Smooth muscle cell (in vitro differentiated cells): ENCODE measurements at regions not wholly inside any gene's neighbourhood (a gene's known extent, or its start where the extent isn't known, plus 50 kb on each side); places are given as distances from the start of the nearest gene placed in this dataset.
A peak's percentile ranks its signal among the peaks of the same experiment; 100 is the strongest.

Experiments
- DNase-seq: peaks from one replicate; lab custom pipeline; 2025; ENCODE audit not compliant: unreplicated experiment; lab: John Stamatoyannopoulos, UW
- H2AFZ ChIP-seq: fragments of 200-600 bp; sonication (generic); 2 replicates; pipeline ENCODE4 v1.6.0; 2016; ENCODE audit warnings: antibody characterized with exemption, low read depth, mild to moderate bottlenecking
- H3F3A ChIP-seq: fragments of 200-600 bp; sonication (generic); 2 replicates; pipeline ENCODE4 v1.6.0; 2017; ENCODE audit warnings: antibody characterized with exemption, low read depth
- H3K27ac ChIP-seq: fragments of 200-600 bp; sonication (generic); 2 replicates; pipeline ENCODE4 v1.5.1; 2016; ENCODE audit warnings: low read depth, mild to moderate bottlenecking
- H3K27me3 ChIP-seq: fragments of 200-600 bp; sonication (generic); 2 replicates; pipeline ENCODE4 v1.6.1; 2016; ENCODE audit warnings: low read depth, mild to moderate bottlenecking
- H3K36me3 ChIP-seq: fragments of 200-600 bp; sonication (generic); 2 replicates; pipeline ENCODE4 v1.5.1; 2016; ENCODE audit warnings: low read depth
- H3K4me1 ChIP-seq: fragments of 200-600 bp; sonication (generic); 2 replicates; pipeline ENCODE4 v1.5.1; 2016; ENCODE audit warnings: low read depth
- H3K4me2 ChIP-seq: fragments of 200-600 bp; sonication (generic); 2 replicates; pipeline ENCODE4 v1.6.0; 2016; ENCODE audit warnings: mild to moderate bottlenecking
- H3K4me3 ChIP-seq: fragments of 200-600 bp; sonication (generic); 2 replicates; pipeline ENCODE4 v1.5.1; 2016; ENCODE audit warnings: mild to moderate bottlenecking
- H3K79me2 ChIP-seq: fragments of 200-600 bp; sonication (generic); 2 replicates; pipeline ENCODE4 v1.6.0; 2016; ENCODE audit warnings: low read depth, mild to moderate bottlenecking
- H3K9ac ChIP-seq: fragments of 200-600 bp; sonication (generic); 2 replicates; pipeline ENCODE4 v1.6.0; 2016; ENCODE audit warnings: low read depth
- H3K9me3 ChIP-seq: fragments of 200-600 bp; sonication (generic); replicated peaks from 2 replicates; pipeline ENCODE4 v1.5.1; 2016; ENCODE audit warnings: low read depth
- H4K20me1 ChIP-seq: fragments of 200-600 bp; sonication (generic); 2 replicates; pipeline ENCODE4 v1.6.0; 2016; ENCODE audit warnings: low read depth
- CTCF ChIP-seq: fragments of 200-600 bp; sonication (generic); IDR thresholded peaks from 2 replicates; pipeline ENCODE4 v1.5.1; 2017; ENCODE audit warnings: borderline replicate concordance, mild to moderate bottlenecking, antibody characterized with exemption; ENCODE audit not compliant: insufficient read depth, poor library complexity, severe bottlenecking
- WGBS: methylation state at CpG from one replicate; pipeline ENCODE4 v1.1.7; 2016; ENCODE audit warnings: low lambda C conversion rate; 5-methylcytosine and 5-hydroxymethylcytosine counted together

- Histone ChIP-seq H4K20me1 (no peaks in the 10 kb centered on the region), H3K4me2 (no peak overlapping the region), H3K9me3 (no peaks in the 10 kb centered on the region), H3F3A (peaks cover 4% of the 10 kb centered on the region), H3K27ac (no peak overlapping the region), H3K9ac (no peak overlapping the region), H3K36me3 (no peaks in the 10 kb centered on the region), H3K79me2 (no peaks in the 10 kb centered on the region), H3K4me1 (peaks cover 3% of the 10 kb centered on the region), H3K27me3 (no peaks in the 10 kb centered on the region), H2AFZ (no peak overlapping the region), H3K4me3 (no peak overlapping the region)
- no peak for DNase-seq
- no peak for TF ChIP-seq CTCF
- WGBS, result 91% methylated on average over 1 of the region's 1 CpG
Measured at GRCh38 chr18:48479531-48479930, 59.3 kb upstream of the CTIF start.

GRCh38 chr18:48477348-48477747, 61.5 kb upstream of the CTIF start:
- no peaks in the 10 kb centered on the region for H3K79me2 ChIP-seq
- no peak overlapping the region for H2AFZ ChIP-seq
- no peak overlapping the region for H3K9ac ChIP-seq
- TF ChIP-seq CTCF, result no peak
- H3K4me3 ChIP-seq, result no peak overlapping the region
- H3K4me1 ChIP-seq, result peaks cover 3% of the 10 kb centered on the region
- H4K20me1 ChIP-seq, result no peaks in the 10 kb centered on the region
- no peak overlapping the region for H3K27ac ChIP-seq
- H3K9me3 ChIP-seq, result no peaks in the 10 kb centered on the region
- peaks cover 4% of the 10 kb centered on the region for H3F3A ChIP-seq
- no peak overlapping the region for H3K4me2 ChIP-seq
- no peaks in the 10 kb centered on the region for H3K36me3 ChIP-seq
- no peaks in the 10 kb centered on the region for H3K27me3 ChIP-seq
- 82% methylated on average over 2 of the region's 2 CpGs for WGBS
- no peak for DNase-seq

GRCh38 chr18:48476550-48476917, 62.3 kb upstream of the CTIF start:
- H4K20me1 ChIP-seq, result no peaks in the 10 kb centered on the region

More at GRCh38 chr18:48476550-48476917, 62.3 kb upstream of the CTIF start:
- TF ChIP-seq CTCF, result no peak
- Histone ChIP-seq H3K36me3 (no peaks in the 10 kb centered on the region), H3K79me2 (no peaks in the 10 kb centered on the region), H3K27ac (no peak overlapping the region), H3K4me3 (no peak overlapping the region), H3F3A (peaks cover 4% of the 10 kb centered on the region), H3K4me1 (peaks cover 3% of the 10 kb centered on the region), H3K27me3 (no peaks in the 10 kb centered on the region), H3K9me3 (no peaks in the 10 kb centered on the region), H3K9ac (no peak overlapping the region), H2AFZ (no peak overlapping the region), H3K4me2 (peak overlapping the region; percentile 42)
- no peak for DNase-seq
- 91% methylated on average over 3 of the region's 3 CpGs for WGBS
